ENCODE measurements at regions not wholly inside any gene's neighbourhood (a gene's known extent, or its start where the extent isn't known, plus 50 kb on each side); places are given as distances from the start of the nearest gene placed in this dataset.

DNA sequence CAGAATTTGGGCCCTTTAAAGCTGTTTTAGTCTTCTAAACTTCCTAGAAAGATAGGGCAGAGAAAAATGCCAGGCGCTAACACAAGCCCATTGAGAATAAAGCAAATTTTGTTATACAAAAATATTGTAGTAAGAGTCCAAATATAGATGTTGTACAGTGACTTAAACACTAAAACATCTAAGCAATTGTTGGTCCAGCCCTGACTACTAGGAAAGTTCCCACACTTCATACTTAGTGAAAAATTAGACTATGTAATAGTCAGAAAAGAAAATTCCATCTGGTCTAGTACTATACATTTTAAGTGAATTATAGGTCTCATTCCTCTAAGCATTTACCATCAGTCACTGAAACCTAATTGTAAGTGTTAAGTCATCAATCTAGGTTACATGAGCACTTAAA lies 1518.3 kb upstream of the SLC10A2 start:
- Histone ChIP-seq H3K27me3 (ENCODE audit: low read depth) (no peaks in the 10 kb centered on the region), H3K4me3 (no peak overlapping the region), H3K9me3 (replicated peaks) (peaks cover 4% of the 10 kb centered on the region), H3K36me3 (no peaks in the 10 kb centered on the region), H3K27ac (replicated peaks) (no peak overlapping the region), H3K4me1 (no peaks in the 10 kb centered on the region)
- DNase-seq = no peak
- TF ChIP-seq, protein P1, sequence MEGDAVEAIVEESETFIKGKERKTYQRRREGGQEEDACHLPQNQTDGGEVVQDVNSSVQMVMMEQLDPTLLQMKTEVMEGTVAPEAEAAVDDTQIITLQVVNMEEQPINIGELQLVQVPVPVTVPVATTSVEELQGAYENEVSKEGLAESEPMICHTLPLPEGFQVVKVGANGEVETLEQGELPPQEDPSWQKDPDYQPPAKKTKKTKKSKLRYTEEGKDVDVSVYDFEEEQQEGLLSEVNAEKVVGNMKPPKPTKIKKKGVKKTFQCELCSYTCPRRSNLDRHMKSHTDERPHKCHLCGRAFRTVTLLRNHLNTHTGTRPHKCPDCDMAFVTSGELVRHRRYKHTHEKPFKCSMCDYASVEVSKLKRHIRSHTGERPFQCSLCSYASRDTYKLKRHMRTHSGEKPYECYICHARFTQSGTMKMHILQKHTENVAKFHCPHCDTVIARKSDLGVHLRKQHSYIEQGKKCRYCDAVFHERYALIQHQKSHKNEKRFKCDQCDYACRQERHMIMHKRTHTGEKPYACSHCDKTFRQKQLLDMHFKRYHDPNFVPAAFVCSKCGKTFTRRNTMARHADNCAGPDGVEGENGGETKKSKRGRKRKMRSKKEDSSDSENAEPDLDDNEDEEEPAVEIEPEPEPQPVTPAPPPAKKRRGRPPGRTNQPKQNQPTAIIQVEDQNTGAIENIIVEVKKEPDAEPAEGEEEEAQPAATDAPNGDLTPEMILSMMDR (IDR thresholded peaks at IDR 0.05; ENCODE audit: borderline replicate concordance) = no peak
- intact Hi-C loops (cut with micrococcal nuclease) = no loop called here

DNA sequence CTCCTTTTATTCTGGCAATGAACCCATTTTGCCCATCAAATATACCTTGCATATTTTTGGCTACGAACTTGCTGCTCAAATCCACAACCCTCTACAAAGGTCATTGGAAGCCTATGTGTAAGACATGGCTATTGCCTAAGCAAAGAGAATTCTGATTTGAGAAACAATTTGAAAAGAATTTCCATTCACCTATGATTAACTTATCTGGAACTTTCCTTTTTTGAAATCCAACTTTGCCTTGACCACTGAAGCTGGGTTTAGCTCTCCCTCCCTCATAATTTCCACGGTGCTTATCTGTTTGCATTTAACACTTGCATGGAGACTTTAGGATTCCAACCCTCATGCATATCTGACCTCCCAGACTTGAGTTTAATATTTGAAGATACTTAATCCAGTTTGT lies 1514.7 kb upstream of the SLC10A2 start:
- intact Hi-C loops (cut with micrococcal nuclease) = no loop called here
- no peak for DNase-seq
- no peak overlapping the region for H3K27ac ChIP-seq (replicated peaks)
- H3K27me3 ChIP-seq (ENCODE audit: low read depth) = no peaks in the 10 kb centered on the region
- peaks cover 4% of the 10 kb centered on the region for H3K9me3 ChIP-seq (replicated peaks)
- no peak overlapping the region for H3K4me3 ChIP-seq
- no peaks in the 10 kb centered on the region for H3K4me1 ChIP-seq
- H3K36me3 ChIP-seq = no peaks in the 10 kb centered on the region
- TF ChIP-seq, protein P1 (IDR thresholded peaks at IDR 0.05; ENCODE audit: borderline replicate concordance) = no peak

DNA sequence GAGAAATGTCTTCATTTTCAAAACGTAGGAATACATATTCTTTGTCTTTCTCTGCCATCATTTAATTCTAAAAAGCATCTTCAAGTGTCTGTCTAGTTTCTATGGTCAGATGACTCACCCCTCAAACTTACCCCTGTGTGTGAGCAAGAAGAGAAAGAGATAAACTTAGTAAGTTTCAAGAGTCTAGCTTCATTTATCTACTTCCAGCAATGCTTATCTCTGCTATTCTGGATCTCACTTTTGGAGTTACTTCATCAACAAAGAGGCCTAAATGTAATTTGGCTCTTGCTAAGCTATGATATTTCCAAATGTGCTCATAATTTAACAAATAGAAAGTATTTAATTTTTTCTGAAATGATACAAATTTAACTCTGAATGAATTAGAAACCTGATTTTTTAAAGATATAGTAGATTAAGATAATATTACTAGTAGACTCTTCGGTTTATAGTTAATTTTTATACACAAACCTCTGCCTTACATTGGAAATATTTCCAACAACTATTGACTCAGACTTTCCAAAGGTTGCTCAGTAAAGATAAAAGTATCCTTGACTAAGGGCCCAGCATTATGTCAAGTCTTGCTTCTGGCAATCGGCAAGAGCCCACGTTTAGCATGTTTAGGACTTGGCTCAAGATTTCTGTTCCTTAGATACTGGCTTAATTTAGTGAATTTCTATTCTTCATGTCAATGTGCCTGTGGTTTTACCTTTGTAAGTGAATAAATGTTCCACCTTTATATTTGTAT lies 1511.0 kb upstream of the SLC10A2 start:
- Histone ChIP-seq H3K4me1 (no peaks in the 10 kb centered on the region), H3K36me3 (no peaks in the 10 kb centered on the region), H3K9me3 (replicated peaks) (no peaks in the 10 kb centered on the region), H3K27me3 (ENCODE audit: low read depth) (no peaks in the 10 kb centered on the region), H3K27ac (replicated peaks) (no peak overlapping the region), H3K4me3 (no peak overlapping the region)
- TF ChIP-seq, protein P1 (IDR thresholded peaks at IDR 0.05; ENCODE audit: borderline replicate concordance) = no peak
- DNase-seq = no peak
- intact Hi-C loops (cut with micrococcal nuclease) = no loop called here

DNA sequence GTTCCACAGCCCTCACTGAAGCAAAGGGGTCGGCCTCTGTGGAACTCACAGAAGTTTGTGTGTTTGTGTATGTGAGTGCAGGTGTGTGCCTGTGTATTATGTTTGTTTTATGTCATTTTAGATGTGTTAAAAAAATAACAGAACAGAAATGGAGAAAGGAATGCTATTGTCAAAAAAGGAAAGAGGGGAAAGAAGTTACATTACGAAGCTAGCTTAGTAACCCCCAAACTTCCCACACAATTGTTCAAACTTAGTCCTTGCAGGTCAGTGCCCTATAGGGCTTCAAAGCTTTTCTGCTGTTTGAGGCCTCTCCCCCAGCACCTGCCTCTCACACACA lies 1505.6 kb upstream of the SLC10A2 start:
- no peak for DNase-seq
- intact Hi-C loops (cut with micrococcal nuclease) = no loop called here
- H3K27ac ChIP-seq (replicated peaks) = no peak overlapping the region
- H3K9me3 ChIP-seq (replicated peaks) = no peaks in the 10 kb centered on the region
- TF ChIP-seq, protein P1 (IDR thresholded peaks at IDR 0.05; ENCODE audit: borderline replicate concordance) = no peak
- H3K27me3 ChIP-seq (ENCODE audit: low read depth) = no peaks in the 10 kb centered on the region
- peaks cover 9% of the 10 kb centered on the region for H3K4me1 ChIP-seq
- H3K36me3 ChIP-seq = no peaks in the 10 kb centered on the region
- H3K4me3 ChIP-seq = no peak overlapping the region

DNA sequence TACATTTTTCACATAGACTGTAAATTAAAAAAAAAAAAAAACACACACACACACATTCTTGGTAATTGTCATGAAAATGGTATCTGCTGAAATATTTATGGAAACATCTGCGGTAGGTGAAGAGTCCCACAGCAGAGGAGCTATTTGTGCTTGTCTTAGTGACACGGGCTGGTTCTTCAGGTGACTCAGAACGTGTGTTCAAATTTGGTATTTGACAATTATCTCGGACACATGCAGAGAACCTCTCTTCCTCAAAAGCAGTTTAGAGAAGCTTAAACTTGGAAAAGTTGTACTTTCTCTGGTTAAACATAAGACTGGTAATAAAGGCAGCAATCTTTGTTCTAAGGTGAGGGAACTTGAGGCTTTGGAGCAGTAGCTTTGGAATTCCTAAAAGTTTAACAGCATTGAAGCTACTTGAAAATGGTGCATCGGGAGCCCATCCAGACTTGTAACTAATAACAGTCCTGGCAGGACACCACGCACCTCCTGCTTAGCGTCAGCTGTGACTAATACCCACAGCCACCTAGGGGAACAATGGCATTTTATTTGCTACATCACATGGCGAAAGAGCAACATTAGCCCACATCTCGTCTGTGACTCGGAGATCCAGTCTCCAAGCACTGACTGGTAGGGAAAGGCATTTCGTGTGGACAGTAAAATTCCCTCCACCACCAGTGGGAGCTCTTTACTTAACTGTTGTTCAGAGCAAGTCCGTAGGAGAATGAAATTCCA lies 1505.1 kb upstream of the SLC10A2 start:
- Histone ChIP-seq H3K4me3 (no peak overlapping the region), H3K27ac (replicated peaks) (no peak overlapping the region), H3K9me3 (replicated peaks) (no peaks in the 10 kb centered on the region), H3K27me3 (ENCODE audit: low read depth) (no peaks in the 10 kb centered on the region), H3K36me3 (no peaks in the 10 kb centered on the region), H3K4me1 (peaks cover 9% of the 10 kb centered on the region)
- intact Hi-C loops (cut with micrococcal nuclease) = no loop called here
- TF ChIP-seq, protein P1 (IDR thresholded peaks at IDR 0.05; ENCODE audit: borderline replicate concordance) = peak; percentile 72
- no peak for DNase-seq
